GM03348 (cell line): ENCODE measurements at regions not wholly inside any gene's neighbourhood (a gene's known extent, or its start where the extent isn't known, plus 50 kb on each side); places are given as distances from the start of the nearest gene placed in this dataset.
"Not testable (repeated sequence)": the region's sequence is repeated elsewhere in the genome, so short reads cannot be mapped to it uniquely, and the experiment has no call there.

Source experiments
- DNase-seq: peaks from one replicate; pipeline ENCODE4 v3.0.0; 2012; ENCODE audit warnings: low spot score

DNA sequence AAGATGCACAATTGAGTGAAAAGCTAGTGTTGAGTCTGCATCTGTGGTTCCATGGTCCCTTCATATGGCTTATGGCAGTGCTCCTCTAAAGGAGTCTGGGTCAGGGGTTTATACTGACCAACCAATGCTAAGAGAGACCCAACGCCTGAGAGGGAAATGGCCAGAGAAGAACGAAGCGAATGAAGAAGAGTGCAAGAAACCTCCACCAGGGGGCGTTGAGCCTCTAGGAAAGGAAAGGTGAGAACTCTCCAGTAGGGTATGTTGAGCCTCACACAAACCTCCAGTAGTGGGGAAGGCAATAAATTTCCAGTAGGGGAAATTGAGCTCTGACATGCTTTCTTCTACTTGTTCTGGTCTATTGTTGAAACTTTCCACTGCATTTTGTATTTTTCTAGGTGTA lies 470.6 kb downstream of the PRDM9 start:
- no peak for DNase-seq

DNA sequence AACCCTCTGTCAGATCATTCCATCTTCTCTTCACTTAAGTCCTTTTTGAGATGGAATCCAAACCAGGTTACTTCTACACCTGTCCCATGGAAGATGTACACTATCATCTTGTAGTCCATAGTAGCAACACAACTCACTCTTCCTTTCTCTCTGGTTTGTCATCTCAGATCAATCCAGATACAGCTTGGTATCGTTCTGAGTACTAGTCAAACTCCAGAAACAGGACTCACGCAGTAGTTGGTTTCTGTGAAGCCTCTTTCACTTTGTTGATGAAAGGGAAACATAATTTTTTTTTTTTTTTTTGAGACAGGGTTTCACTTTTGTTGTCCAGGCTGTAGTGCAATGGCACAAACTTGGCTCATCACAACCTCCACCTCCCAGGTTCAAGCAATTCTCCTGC lies 484.0 kb downstream of the PRDM9 start:
- DNase-seq = no peak

GRCh38 chr5:23994581-23995370 lies 487.4 kb downstream of the PRDM9 start:
- peak; percentile 2 for DNase-seq

DNA sequence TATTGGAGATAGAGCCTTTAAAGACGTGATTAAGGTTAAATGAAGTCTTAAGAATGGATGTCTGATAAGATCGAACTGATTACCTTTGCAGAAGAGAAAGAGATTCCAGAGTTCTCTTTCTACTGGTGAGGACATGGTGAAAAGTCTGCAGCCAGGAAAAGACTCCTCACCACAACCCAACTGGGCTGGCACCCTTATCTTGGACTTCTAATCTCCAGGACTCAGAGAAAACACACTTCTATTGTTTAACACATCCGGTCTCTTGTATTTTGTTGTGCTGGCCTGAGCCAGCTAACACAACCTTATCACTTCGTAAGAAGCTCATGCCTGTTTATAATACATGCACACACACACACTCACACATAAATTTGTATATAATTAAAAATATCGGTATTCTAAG lies 489.1 kb downstream of the PRDM9 start:
- no peak for DNase-seq

GRCh38 chr5:24005384-24005783 lies 498.0 kb downstream of the PRDM9 start:
- peak; percentile 10 for DNase-seq

- DNase-seq = not testable (repeated sequence)
Measured at GRCh38 chr5:24017710-24018109, 510.3 kb downstream of the PRDM9 start.

DNA sequence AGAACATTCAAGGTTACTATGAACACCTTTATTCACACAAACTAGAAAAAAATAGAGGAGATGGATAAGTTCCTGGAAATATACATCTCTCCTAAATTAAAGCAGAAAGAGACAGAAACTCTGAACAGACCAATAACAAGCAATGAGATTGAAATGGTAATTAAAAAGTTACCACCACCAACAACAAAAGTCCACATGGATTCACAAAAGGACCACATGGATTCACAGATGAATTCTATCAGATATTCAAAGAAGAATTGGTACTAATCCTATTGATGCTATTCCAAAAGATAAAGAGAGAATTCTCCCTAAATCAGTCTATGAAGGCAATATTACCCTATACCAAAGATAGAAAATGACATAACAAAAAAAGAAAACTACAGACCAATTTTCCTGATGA lies 518.9 kb downstream of the PRDM9 start:
- no peak for DNase-seq

DNA sequence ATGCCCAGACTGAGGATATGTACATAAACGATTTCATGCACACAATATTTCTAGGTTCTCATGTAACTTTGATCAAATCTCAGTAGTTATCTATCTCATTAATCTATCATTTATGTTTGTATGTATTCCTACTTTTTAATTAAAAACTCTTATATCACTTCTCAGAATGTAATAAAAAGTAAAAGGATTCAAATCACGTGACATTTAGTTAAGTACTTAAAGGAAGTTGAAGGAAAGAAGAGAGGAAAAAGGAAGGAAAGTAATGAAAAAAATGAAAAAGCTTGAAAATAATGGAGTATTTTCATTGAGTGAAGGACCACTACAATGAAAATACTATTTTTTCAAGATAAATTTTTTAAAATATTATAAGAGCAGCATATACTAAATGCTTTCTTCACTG lies 535.3 kb downstream of the PRDM9 start:
- no peak for DNase-seq

GRCh38 chr5:24045046-24045445 lies 537.6 kb downstream of the PRDM9 start:
- DNase-seq = no peak

GRCh38 chr5:24053737-24054136 lies 546.3 kb downstream of the PRDM9 start:
- no peak for DNase-seq

- peak; percentile 55 for DNase-seq
Measured at GRCh38 chr5:24059006-24059405, 551.6 kb downstream of the PRDM9 start.

GRCh38 chr5:24059716-24060115 lies 552.3 kb downstream of the PRDM9 start:
- no peak for DNase-seq

- no peak for DNase-seq
Measured at GRCh38 chr5:24065779-24066178, 558.4 kb downstream of the PRDM9 start.

GRCh38 chr5:24067208-24067607 lies 559.8 kb downstream of the PRDM9 start:
- no peak for DNase-seq

DNA sequence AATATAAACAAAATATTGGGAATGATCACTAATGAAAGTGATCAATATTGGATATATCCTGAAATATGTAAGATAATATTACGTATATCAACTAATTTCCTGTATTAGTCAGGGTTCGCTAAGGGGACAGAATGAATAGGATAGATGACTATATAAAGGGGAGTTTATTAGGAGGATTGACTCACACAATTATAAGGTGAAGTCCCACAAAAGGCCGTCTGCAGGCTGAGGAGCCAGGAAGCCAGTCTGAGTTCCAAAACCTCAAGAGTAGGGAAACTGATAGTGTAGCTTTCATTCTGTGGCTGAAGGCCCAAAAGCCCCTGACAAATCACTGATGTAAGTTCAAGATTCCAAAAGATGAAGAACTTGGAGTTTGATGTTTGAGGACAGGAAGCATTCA lies 561.1 kb downstream of the PRDM9 start:
- no peak for DNase-seq

- DNase-seq = no peak
Measured at GRCh38 chr5:24073107-24073506, 565.7 kb downstream of the PRDM9 start.

DNA sequence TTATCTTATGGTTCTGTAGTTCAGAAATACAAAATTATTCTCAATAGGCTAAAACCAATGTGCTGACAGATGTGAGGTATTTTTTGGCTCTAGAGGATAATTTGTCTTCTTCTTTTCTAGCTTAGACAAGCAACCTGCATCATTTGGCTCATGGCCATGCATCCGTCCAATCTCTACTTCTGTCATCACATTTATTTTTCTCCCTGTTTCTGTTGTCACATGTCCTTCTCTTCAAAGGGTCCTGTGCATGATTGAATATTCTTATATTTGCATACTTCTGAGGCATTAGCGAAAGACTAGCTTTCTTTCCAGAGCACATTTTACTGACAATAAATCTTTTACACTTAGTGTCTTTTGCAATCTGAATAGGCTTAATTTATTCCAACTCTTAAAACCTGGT lies 564.7 kb downstream of the CDH10 start:
- DNase-seq = no peak

- no peak for DNase-seq
Measured at GRCh38 chr5:24094081-24094679, 550.6 kb downstream of the CDH10 start.

DNA sequence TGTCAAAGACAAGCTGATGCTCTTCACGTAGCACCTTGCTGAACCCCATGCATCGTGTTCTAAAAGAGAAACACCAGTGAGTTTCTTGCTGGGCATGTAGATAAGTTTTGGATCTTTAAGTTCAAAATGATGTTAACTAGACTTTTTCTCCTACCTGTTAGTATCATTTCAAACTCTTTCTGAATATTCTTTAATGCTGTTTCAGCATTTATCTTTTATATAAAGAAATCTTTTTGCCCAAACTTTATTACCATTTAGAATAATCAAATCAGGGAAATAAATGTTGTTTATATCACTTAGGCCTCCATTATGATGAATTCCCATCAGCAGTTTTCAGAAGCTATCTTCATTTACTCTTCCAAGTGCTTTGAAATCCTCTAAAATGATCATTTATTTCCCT lies 542.8 kb downstream of the CDH10 start:
- DNase-seq = no peak

GRCh38 chr5:24103451-24104023 lies 541.2 kb downstream of the CDH10 start:
- DNase-seq = no peak

GRCh38 chr5:24110004-24110615 lies 534.7 kb downstream of the CDH10 start:
- peak; percentile 66 for DNase-seq

DNA sequence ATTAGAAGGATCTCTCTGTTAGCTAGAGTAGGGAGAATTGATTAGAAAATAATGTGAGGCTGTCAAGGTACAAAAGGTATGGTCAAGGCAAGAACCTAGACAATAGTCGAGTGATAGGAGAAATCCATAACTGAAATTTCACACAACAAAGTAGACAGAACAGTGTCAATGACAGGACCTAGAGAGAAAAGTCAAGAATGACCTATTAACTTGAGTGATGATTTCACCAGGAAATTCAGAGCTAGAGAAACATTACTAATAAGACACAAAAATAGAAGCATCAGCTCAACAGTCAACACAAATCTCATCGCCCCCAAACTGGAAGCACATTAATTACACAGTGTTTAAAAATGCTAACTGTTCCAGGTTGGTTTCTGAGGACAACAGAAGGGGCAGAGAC lies 532.4 kb downstream of the CDH10 start:
- no peak for DNase-seq

GRCh38 chr5:24118351-24118750 lies 526.4 kb downstream of the CDH10 start:
- DNase-seq = no peak
